ENCODE measurements at regions not wholly inside any gene's neighbourhood (a gene's known extent, or its start where the extent isn't known, plus 50 kb on each side); places are given as distances from the start of the nearest gene placed in this dataset.

GRCh38 chr10:100631192-100631591 is 95.4 kb downstream of the HIF1AN start:
- TF ChIP-seq CTCF (conservative IDR thresholded peaks at IDR 0.05; ENCODE audit: low read length) = no peak
- TF ChIP-seq EZH2phosphoT487 (IDR thresholded peaks at IDR 0.05; ENCODE audit: borderline replicate concordance, low read depth, low read length) = no peak

Measured in OCI-LY7 (cell line).